ENCODE measurements at regions not wholly inside any gene's neighbourhood (a gene's known extent, or its start where the extent isn't known, plus 50 kb on each side); places are given as distances from the start of the nearest gene placed in this dataset.

- no peak for DNase-seq (ENCODE audit: low spot score)
- no peak overlapping the region for H3K27ac ChIP-seq
- TF ChIP-seq, protein P1, sequence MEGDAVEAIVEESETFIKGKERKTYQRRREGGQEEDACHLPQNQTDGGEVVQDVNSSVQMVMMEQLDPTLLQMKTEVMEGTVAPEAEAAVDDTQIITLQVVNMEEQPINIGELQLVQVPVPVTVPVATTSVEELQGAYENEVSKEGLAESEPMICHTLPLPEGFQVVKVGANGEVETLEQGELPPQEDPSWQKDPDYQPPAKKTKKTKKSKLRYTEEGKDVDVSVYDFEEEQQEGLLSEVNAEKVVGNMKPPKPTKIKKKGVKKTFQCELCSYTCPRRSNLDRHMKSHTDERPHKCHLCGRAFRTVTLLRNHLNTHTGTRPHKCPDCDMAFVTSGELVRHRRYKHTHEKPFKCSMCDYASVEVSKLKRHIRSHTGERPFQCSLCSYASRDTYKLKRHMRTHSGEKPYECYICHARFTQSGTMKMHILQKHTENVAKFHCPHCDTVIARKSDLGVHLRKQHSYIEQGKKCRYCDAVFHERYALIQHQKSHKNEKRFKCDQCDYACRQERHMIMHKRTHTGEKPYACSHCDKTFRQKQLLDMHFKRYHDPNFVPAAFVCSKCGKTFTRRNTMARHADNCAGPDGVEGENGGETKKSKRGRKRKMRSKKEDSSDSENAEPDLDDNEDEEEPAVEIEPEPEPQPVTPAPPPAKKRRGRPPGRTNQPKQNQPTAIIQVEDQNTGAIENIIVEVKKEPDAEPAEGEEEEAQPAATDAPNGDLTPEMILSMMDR (IDR thresholded peaks at IDR 0.05) = no peak
- H3K4me3 ChIP-seq = no peak overlapping the region
Measured at GRCh38 chr4:164193676-164194075, 560.3 kb upstream of the SMIM31 start.

DNA sequence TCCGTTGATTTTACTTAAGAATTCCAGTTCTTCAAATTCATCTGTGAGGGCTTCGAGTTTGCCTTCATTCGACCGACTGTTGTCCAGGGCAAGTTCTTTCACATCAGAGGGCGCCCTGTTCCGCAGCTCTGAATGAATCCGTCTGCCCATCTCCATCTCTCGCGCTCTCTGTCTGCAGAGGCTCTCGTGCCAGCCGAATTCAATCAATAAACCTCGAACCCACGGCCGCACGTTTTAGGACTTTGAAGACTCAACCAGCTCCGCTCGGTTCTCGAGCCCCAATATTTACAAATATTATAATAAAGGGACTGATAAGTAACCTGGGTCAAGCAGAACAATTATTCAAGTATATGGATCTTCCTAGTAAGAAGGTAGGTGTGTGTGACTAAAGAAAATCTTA is 556.4 kb upstream of the SMIM31 start:
- no peak for DNase-seq (ENCODE audit: low spot score)
- Histone ChIP-seq H3K4me3 (no peak overlapping the region), H3K27ac (no peak overlapping the region)
- TF ChIP-seq, protein P1 (IDR thresholded peaks at IDR 0.05) = no peak

DNA sequence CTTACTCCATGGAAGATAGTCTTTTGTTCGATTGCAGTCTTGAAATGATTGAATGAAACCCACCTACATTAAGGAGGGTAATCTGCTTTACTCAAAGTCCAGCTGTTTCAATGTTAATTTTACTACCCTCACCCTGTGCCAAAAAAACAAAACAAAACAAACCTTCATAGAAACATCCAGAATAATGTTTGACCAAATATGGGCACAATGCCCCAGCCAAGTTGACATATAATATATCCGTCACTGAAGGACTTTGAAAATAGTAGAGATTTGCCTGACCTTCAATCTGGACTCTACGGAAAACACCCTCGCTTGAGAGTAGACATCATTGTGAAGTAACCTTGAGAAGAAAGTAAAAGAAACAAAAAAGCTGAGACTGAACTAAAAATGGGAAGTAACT is 550.5 kb upstream of the SMIM31 start:
- H3K27ac ChIP-seq = no peak overlapping the region
- TF ChIP-seq, protein P1 (IDR thresholded peaks at IDR 0.05) = no peak
- no peak for DNase-seq (ENCODE audit: low spot score)
- no peak overlapping the region for H3K4me3 ChIP-seq

- no peak for DNase-seq (ENCODE audit: low spot score)
- no peak overlapping the region for H3K4me3 ChIP-seq
- H3K27ac ChIP-seq = no peak overlapping the region
- TF ChIP-seq, protein P1 (IDR thresholded peaks at IDR 0.05) = no peak
Measured at GRCh38 chr4:164204434-164204833, 549.5 kb upstream of the SMIM31 start.

- DNase-seq (ENCODE audit: low spot score) = no peak
- Histone ChIP-seq H3K27ac (no peak overlapping the region), H3K4me3 (no peak overlapping the region)
- TF ChIP-seq, protein P1 (IDR thresholded peaks at IDR 0.05) = no peak
Measured at GRCh38 chr4:164207460-164207859, 546.5 kb upstream of the SMIM31 start.

- no peak for DNase-seq (ENCODE audit: low spot score)
- Histone ChIP-seq H3K4me3 (no peak overlapping the region), H3K27ac (no peak overlapping the region)
- TF ChIP-seq, protein P1 (IDR thresholded peaks at IDR 0.05) = no peak
Measured at GRCh38 chr4:164210377-164210776, 543.6 kb upstream of the SMIM31 start.

DNA sequence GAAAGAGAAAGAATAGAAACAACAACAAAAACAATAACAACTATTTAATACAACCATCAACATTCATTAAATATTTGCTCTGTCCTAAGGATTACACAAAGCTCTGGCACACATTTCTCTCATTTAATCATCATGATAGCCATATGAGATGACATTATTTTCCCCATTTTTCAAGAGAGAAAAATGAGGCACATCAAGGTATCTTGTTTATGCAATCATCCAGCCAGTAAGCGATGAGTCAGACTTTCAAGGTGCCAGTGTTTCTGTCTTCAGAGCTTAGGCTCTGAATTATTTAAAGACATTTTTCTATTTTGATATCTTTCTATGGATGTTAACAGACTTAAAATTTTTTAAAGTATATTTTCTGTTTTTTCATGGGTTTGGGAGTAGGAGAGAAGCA is 541.8 kb upstream of the SMIM31 start:
- TF ChIP-seq, protein P1 (IDR thresholded peaks at IDR 0.05) = no peak
- no peak overlapping the region for H3K27ac ChIP-seq
- H3K4me3 ChIP-seq = no peak overlapping the region
- DNase-seq (ENCODE audit: low spot score) = no peak

All from coronary artery (tissue), 2 donors.